ENCODE measurements at regions not wholly inside any gene's neighbourhood (a gene's known extent, or its start where the extent isn't known, plus 50 kb on each side); places are given as distances from the start of the nearest gene placed in this dataset.

DNA sequence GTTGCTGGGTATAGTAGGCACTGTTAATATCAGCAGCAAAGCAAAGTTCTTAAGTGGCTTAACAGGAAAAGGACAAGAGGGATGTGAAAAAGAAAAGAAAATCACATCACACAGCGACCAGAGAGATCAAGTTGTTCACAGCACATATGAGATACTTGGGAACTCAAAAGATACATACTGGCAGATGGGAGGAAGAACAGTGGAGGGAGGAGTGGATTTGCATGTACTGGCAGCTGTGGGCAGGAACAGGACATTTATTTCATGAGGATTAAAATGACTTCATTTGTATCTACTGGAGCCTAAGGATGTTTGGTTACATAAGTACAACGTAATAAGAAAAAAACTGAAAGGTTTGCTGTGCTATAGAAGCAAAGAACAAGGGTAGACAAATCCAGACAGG lies 136.5 kb upstream of the IFNG-AS1 start:
- TF ChIP-seq POLR2AphosphoS5 (IDR thresholded peaks at IDR 0.05; ENCODE audit: low read depth, low read length) (no peak), PAX5 (IDR thresholded peaks at IDR 0.05; ENCODE audit: insufficient read depth, low read length, severe bottlenecking) (no peak)
